RWPE2 (cell line): ENCODE measurements at regions not wholly inside any gene's neighbourhood (a gene's known extent, or its start where the extent isn't known, plus 50 kb on each side); places are given as distances from the start of the nearest gene placed in this dataset.
A peak's percentile ranks its signal among the peaks of the same experiment; 100 is the strongest.

Source experiments
- ATAC-seq: fragments of 200-7000 bp; cut with Tn5 transposase; 3 replicates; pipeline ENCODE4 v1.9.1; 2021; ENCODE audit warnings: low read depth
- DNase-seq: peaks from one replicate; pipeline ENCODE4 v3.0.0-alpha.2; 2020; ENCODE audit warnings: low spot score
- H3K27ac ChIP-seq: fragments of 450-650 bp; 2 replicates; pipeline ENCODE4 v1.5.1; 2017; ENCODE audit warnings: mild to moderate bottlenecking; ENCODE audit not compliant: poor library complexity, severe bottlenecking
- H3K27me3 ChIP-seq: fragments of 250-450 bp; sonication (Bioruptor Pico); 2 replicates; pipeline ENCODE4 v1.5.1; 2021; ENCODE audit warnings: mild to moderate bottlenecking, moderate library complexity; ENCODE audit not compliant: insufficient read depth, poor library complexity, severe bottlenecking
- H3K36me3 ChIP-seq: fragments of 250-450 bp; sonication (Bioruptor Pico); 2 replicates; pipeline ENCODE4 v1.5.1; 2020; ENCODE audit warnings: low read depth, mild to moderate bottlenecking, moderate library complexity
- H3K4me1 ChIP-seq: fragments of 250-450 bp; sonication (Bioruptor Pico); 2 replicates; pipeline ENCODE4 v1.5.1; 2021; ENCODE audit warnings: mild to moderate bottlenecking, moderate library complexity; ENCODE audit not compliant: insufficient read depth, poor library complexity, severe bottlenecking
- H3K4me3 ChIP-seq: fragments of 250-450 bp; sonication (Bioruptor Pico); 2 replicates; pipeline ENCODE4 v1.5.1; 2021; ENCODE audit warnings: mild to moderate bottlenecking, moderate library complexity; ENCODE audit not compliant: severe bottlenecking
- H3K9me3 ChIP-seq: fragments of 250-450 bp; sonication (Bioruptor Pico); 2 replicates; pipeline ENCODE4 v1.5.1; 2021; ENCODE audit warnings: mild to moderate bottlenecking, moderate library complexity; ENCODE audit not compliant: severe bottlenecking
- CTCF ChIP-seq: fragments of 450-650 bp; IDR thresholded peaks from one replicate; pipeline ENCODE4 v1.5.1; 2017; ENCODE audit warnings: mild to moderate bottlenecking, moderate library complexity; ENCODE audit not compliant: poor library complexity, severe bottlenecking

- H3K4me3 ChIP-seq = no peak overlapping the region
- TF ChIP-seq CTCF = no peak
- no peak overlapping the region for H3K27ac ChIP-seq
- peak; percentile 97 for ATAC-seq
- no peak for DNase-seq
- no peaks in the 10 kb centered on the region for H3K36me3 ChIP-seq
- H3K9me3 ChIP-seq = no peaks in the 10 kb centered on the region
- H3K4me1 ChIP-seq = peaks cover 8% of the 10 kb centered on the region
- peaks cover 31% of the 10 kb centered on the region for H3K27me3 ChIP-seq
These were observed 177.2 kb downstream of the ENGASE start for GRCh38 chr17:79251824-79252223.

- Histone ChIP-seq H3K4me1 (peaks cover 8% of the 10 kb centered on the region), H3K9me3 (peaks cover under 1% of the 10 kb centered on the region), H3K4me3 (no peak overlapping the region), H3K27me3 (peaks cover 16% of the 10 kb centered on the region), H3K27ac (no peak overlapping the region), H3K36me3 (no peaks in the 10 kb centered on the region)
- ATAC-seq (no peak), DNase-seq (no peak)
- no peak for TF ChIP-seq CTCF
These were observed 175.4 kb downstream of the ENGASE start for GRCh38 chr17:79249929-79250521.

GRCh38 chr17:79248843-79249493 lies 174.3 kb downstream of the ENGASE start:
- DNase-seq (no peak), ATAC-seq (no peak)
- Histone ChIP-seq H3K27ac (no peak overlapping the region), H3K9me3 (peaks cover 2% of the 10 kb centered on the region), H3K36me3 (no peaks in the 10 kb centered on the region), H3K4me1 (peaks cover 8% of the 10 kb centered on the region), H3K27me3 (peaks cover 16% of the 10 kb centered on the region), H3K4me3 (no peak overlapping the region)
- TF ChIP-seq CTCF = no peak

- DNase-seq (no peak), ATAC-seq (no peak)
- Histone ChIP-seq H3K4me3 (no peak overlapping the region), H3K4me1 (peaks cover under 1% of the 10 kb centered on the region), H3K27ac (no peak overlapping the region), H3K27me3 (peaks cover 16% of the 10 kb centered on the region), H3K36me3 (no peaks in the 10 kb centered on the region), H3K9me3 (peaks cover 2% of the 10 kb centered on the region)
- TF ChIP-seq CTCF = no peak
These were observed 171.9 kb downstream of the ENGASE start for GRCh38 chr17:79246225-79247190.
